ENCODE measurements at regions not wholly inside any gene's neighbourhood (a gene's known extent, or its start where the extent isn't known, plus 50 kb on each side); places are given as distances from the start of the nearest gene placed in this dataset.

DNA sequence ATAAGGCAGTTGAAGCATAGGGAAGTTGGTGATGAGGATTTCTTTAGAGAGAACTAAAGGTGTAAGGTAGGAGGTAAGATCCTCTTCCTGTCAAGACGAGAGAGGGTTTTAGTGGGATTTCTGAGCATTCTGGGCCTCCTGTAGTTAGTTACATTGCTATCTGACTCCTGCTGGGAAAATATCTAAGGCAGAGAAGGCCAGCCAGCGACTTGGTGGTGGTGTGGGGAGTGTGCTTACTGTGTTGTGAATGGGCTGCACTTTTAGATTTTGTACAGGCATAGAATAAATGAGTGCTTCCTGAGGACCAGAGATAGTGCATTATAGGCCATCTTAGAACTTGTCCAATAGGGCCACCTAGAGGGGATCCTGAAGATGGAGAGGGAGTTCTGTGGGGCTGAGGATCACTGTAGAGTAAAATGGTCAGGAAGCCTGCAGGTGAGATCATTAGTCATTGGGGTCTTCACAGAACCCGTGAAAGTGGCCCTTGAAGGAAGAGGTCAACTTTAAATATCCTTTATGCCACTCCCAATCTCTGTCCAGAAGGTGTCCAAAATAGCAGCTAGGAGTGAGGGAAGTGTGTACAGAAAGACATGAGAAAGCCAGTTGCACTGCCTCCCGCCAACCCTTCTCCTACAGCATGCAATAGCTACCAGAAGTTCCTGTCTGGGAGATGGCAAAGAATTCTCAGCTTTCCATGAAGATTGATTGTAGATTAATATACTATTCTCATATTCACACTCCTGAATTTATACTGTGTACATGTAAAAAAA, 266.6 kb downstream of the POLR1F start:
- intact Hi-C loops (cut with DNase I) = no loop called here
- no peaks in the 10 kb centered on the region for H3K36me3 ChIP-seq
- H3K27ac ChIP-seq = no peak overlapping the region
- no peak for DNase-seq (ENCODE audit: low spot score in 2 of 2)
- no peaks in the 10 kb centered on the region for H3K27me3 ChIP-seq
- no peaks in the 10 kb centered on the region for H3K4me1 ChIP-seq
- TF ChIP-seq CTCF (IDR thresholded peaks at IDR 0.05) = peak in 1 of 3 experiments; percentile 17
- no peak overlapping the region for H3K4me3 ChIP-seq
- H3K9me3 ChIP-seq = no peaks in the 10 kb centered on the region

DNA sequence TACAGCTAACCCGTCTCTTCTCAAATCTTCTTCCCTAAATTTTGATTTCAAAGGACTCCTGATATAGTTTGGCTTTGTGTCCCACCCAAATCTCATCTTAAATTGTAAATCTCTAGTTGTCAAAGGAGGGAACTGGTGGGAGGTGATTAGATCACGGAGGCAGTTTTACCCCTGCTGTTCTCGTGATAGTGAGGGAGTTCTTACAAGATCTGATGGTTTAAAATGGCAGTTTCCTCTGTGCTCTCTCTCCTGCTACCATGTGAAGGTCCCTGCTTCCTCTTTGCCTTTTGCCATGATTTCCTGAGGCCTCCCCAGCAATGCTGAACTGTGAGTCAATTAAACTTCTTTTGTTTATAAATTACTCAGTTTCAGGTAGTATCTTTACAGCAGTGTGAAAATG, 269.3 kb downstream of the POLR1F start:
- Histone ChIP-seq H3K36me3 (no peaks in the 10 kb centered on the region), H3K27me3 (no peaks in the 10 kb centered on the region), H3K27ac (no peak overlapping the region), H3K4me1 (no peaks in the 10 kb centered on the region), H3K9me3 (no peaks in the 10 kb centered on the region), H3K4me3 (no peak overlapping the region)
- intact Hi-C loops (cut with DNase I) = no loop called here
- TF ChIP-seq CTCF (IDR thresholded peaks at IDR 0.05) = no peak
- DNase-seq (ENCODE audit: low spot score in 2 of 2) = no peak

DNA sequence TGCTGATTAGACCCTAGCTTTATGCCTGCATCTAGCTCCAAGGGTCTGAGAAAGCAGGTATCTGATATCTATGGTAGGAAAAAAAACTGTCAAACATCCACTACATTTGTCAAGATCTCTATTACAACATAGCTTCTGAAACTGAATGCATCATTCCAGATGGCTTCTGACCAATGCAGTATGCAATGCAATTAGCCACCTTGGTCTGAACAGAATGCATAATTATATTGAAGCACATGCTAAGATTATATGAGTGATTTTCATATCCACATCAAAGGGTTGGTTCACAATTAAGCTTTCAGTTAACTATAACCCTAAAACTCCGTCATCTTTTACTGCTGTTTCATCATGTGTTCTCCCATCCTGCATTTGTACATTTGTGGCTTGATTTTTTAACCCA, 271.4 kb downstream of the POLR1F start:
- intact Hi-C loops (cut with DNase I) = no loop called here
- TF ChIP-seq CTCF (IDR thresholded peaks at IDR 0.05) = no peak
- H3K4me1 ChIP-seq = no peaks in the 10 kb centered on the region
- H3K36me3 ChIP-seq = no peaks in the 10 kb centered on the region
- no peaks in the 10 kb centered on the region for H3K27me3 ChIP-seq
- no peak overlapping the region for H3K27ac ChIP-seq
- no peak for DNase-seq (ENCODE audit: low spot score in 2 of 2)
- no peak overlapping the region for H3K4me3 ChIP-seq
- no peaks in the 10 kb centered on the region for H3K9me3 ChIP-seq

GRCh38 chr7:19427944-19428343, 280.9 kb downstream of the POLR1F start:
- H3K36me3 ChIP-seq = no peaks in the 10 kb centered on the region
- no peaks in the 10 kb centered on the region for H3K27me3 ChIP-seq
- no peak overlapping the region for H3K27ac ChIP-seq
- DNase-seq (ENCODE audit: low spot score in 2 of 2) = no peak
- no peak for TF ChIP-seq CTCF (IDR thresholded peaks at IDR 0.05)
- no peaks in the 10 kb centered on the region for H3K4me1 ChIP-seq
- H3K4me3 ChIP-seq = no peak overlapping the region
- H3K9me3 ChIP-seq = no peaks in the 10 kb centered on the region
- intact Hi-C loops (cut with DNase I) = no loop called here

DNA sequence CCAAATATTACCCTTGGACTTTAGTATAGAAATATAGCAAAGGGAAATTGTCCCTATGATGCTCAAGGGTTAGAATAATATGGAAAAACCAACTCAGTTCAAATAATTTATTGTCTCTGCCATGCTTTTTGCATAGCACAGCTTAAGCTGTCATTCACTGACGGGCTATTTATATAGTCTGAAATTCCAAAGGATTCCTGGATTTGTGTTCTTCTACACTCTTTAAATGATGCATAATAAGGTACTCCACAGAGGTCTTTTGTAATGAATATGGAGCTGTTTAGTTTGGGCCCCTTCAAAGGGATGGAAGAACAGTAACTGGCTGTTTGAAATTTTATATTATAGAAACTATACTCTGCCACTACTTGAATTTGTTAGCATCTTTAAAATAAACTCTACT, 276.6 kb upstream of the FERD3L start:
- no peak for DNase-seq (ENCODE audit: low spot score in 2 of 2)
- H3K36me3 ChIP-seq = no peaks in the 10 kb centered on the region
- no peaks in the 10 kb centered on the region for H3K27me3 ChIP-seq
- H3K27ac ChIP-seq = no peak overlapping the region
- H3K9me3 ChIP-seq = no peaks in the 10 kb centered on the region
- H3K4me1 ChIP-seq = no peaks in the 10 kb centered on the region
- H3K4me3 ChIP-seq = no peak overlapping the region
- no peak for TF ChIP-seq CTCF (IDR thresholded peaks at IDR 0.05)
- intact Hi-C loops (cut with DNase I) = no loop called here

DNA sequence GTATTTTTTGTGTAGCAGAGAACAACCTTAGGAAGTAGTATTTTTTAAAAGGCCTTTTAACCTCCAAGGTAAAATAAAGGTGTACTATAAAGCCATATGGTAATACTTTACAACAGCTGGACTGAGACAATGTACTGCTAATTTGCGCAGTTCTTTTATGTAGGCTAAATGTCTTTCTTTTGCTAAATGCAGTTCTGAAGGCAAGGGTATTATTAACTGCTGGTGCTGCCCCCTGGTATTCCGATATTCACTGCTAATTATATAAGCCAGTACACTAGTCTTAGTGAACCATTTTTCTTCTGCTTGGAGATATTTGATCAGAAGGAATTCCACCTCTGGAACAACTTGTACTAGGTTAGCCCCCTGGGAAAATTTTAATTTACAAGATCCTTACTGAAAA, 272.0 kb upstream of the FERD3L start:
- Histone ChIP-seq H3K27ac (no peak overlapping the region), H3K36me3 (no peaks in the 10 kb centered on the region), H3K27me3 (no peaks in the 10 kb centered on the region), H3K9me3 (no peaks in the 10 kb centered on the region), H3K4me1 (no peaks in the 10 kb centered on the region), H3K4me3 (no peak overlapping the region)
- DNase-seq (ENCODE audit: low spot score in 2 of 2) = no peak
- TF ChIP-seq CTCF (IDR thresholded peaks at IDR 0.05) = no peak
- intact Hi-C loops (cut with DNase I) = no loop called here
